ENCODE measurements at regions not wholly inside any gene's neighbourhood (a gene's known extent, or its start where the extent isn't known, plus 50 kb on each side); places are given as distances from the start of the nearest gene placed in this dataset.
"Not testable (repeated sequence)": the region's sequence is repeated elsewhere in the genome, so short reads cannot be mapped to it uniquely, and the experiment has no call there.

- no peak for DNase-seq
Measured at GRCh38 chr2:239736358-239737143, 288.6 kb downstream of the NDUFA10 start.

GRCh38 chr2:239735829-239736357 lies 289.2 kb downstream of the NDUFA10 start:
- no peak for DNase-seq

GRCh38 chr2:239735131-239735828 lies 289.9 kb downstream of the NDUFA10 start:
- DNase-seq: no peak

- DNase-seq: no peak
Measured at GRCh38 chr2:239734436-239735005, 290.6 kb downstream of the NDUFA10 start.

GRCh38 chr2:239732666-239733010 lies 292.5 kb downstream of the NDUFA10 start:
- DNase-seq: no peak

- DNase-seq: no peak
Measured at GRCh38 chr2:239731998-239732665, 293.0 kb downstream of the NDUFA10 start.

GRCh38 chr2:239731422-239731821 lies 293.7 kb downstream of the NDUFA10 start:
- DNase-seq: no peak

- DNase-seq: no peak
Measured at GRCh38 chr2:239730897-239731296, 294.2 kb downstream of the NDUFA10 start.

- not testable (repeated sequence) for DNase-seq
Measured at GRCh38 chr2:239730567-239730882, 294.6 kb downstream of the NDUFA10 start.

- no peak for DNase-seq
Measured at GRCh38 chr2:239729681-239730566, 295.2 kb downstream of the NDUFA10 start.

- DNase-seq: no peak
Measured at GRCh38 chr2:239729151-239729550, 296.0 kb downstream of the NDUFA10 start.

- no peak for DNase-seq
Measured at GRCh38 chr2:239728751-239729150, 296.4 kb downstream of the NDUFA10 start.

GRCh38 chr2:239727776-239728600 lies 297.2 kb downstream of the NDUFA10 start:
- DNase-seq: no peak

GRCh38 chr2:239727182-239727775 lies 297.9 kb downstream of the NDUFA10 start:
- DNase-seq: no peak

- no peak for DNase-seq
Measured at GRCh38 chr2:239726631-239727181, 298.4 kb downstream of the NDUFA10 start.

GRCh38 chr2:239726091-239726591 lies 299.0 kb downstream of the NDUFA10 start:
- no peak for DNase-seq

- DNase-seq: no peak
Measured at GRCh38 chr2:239725551-239725890, 299.6 kb downstream of the NDUFA10 start.

- no peak for DNase-seq
Measured at GRCh38 chr2:239724851-239725550, 300.1 kb downstream of the NDUFA10 start.

- no peak for DNase-seq
Measured at GRCh38 chr2:239724194-239724849, 300.8 kb downstream of the NDUFA10 start.
